ENCODE measurements at regions not wholly inside any gene's neighbourhood (a gene's known extent, or its start where the extent isn't known, plus 50 kb on each side); places are given as distances from the start of the nearest gene placed in this dataset.
A peak's percentile ranks its signal among the peaks of the same experiment; 100 is the strongest.
"Not testable (repeated sequence)": the region's sequence is repeated elsewhere in the genome, so short reads cannot be mapped to it uniquely, and the experiment has no call there.

DNA sequence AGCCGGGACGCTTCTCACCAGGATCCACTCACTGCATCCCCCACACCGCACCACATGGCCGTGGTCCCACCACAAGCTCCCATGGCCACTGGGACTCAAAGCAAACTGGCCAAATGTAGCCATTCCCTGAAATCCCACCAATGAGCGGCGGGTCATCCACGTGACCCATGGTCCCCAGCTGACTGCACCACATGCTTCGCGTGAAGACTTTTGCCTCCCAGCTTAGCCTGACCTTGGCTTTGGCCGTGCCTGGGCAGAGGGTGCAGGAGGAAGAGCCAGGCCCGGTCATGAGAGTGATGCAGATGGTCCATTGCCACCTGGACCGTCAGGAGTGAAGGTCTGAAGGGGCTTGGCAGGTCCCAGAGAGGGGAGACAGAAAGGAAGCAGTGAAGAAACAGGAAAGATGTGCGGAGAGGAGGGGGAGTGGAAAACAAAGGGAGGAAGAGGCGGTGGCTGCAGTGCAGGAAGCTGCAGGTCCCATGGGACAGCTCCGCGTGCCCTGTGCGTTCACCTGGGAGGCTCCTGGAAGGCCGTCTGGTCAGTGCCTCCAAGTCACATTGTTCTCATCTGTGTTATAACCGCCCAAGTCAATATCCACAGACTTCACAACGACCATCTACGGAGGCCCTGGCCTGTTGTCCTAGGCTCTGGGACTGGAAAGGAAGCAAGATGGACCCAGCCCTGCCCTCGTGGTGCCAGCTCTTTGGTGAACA, 167.8 kb upstream of the AJAP1 start:
- DNase-seq (ENCODE audit: low spot score), result no peak

DNA sequence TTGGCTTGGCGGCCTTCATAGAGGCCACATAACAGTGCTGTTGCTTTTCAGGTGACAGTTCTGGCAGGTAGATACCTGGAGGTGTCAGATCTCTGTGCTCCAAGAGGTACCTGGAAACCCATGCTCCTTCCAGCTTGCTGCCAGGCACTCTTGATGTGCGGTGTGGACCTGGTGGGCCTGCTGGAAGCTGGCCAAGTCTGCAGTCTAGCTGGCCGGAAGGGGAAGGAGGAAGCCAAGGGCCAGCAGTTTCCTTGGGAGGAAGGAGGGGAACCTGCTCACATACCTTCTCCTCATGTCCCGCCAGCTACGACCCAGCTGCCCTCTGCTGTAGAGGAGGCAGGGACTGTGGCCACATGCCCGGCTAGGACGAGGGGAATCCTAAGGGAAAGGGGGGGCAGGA, 166.4 kb upstream of the AJAP1 start:
- no peak for DNase-seq (ENCODE audit: low spot score)

DNA sequence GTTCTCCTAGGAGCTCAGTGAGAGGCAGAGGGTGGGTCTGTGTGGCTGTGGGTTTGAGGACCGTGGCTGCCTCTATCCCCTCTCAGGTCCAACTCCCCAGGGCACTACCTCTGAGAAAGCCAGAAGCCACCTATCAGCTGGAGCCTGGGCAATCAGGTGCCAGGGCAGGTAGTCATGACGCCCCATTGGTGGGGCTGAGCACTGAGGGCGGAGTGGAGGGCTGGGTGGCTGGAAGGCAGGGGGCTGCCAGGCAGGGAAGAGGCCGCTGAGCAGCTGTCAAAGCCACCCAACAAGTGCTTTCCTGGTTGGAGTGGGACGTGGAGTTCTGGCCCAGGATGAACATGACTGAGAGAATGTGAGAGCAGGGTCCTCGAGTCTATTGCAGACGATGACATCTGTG, 164.9 kb upstream of the AJAP1 start:
- DNase-seq (ENCODE audit: low spot score), result no peak

DNA sequence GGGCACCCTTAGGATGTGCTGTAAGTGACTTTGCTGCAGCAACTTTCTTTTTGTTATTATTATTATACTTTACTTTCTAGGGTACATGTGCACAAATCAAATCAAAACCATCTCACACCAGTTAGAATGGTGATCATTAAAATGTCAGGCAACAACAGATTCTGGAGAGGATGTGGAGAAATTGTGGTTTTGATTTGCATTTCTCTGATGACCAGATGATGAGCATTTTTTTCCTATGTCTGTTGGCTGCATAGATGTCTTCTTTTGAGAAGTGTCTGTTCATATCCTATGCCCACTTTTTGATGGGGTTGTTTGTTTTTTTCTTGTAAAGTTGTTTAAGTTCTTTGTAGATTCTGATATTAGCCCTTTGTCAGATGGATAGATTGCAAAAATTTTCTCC, 164.4 kb upstream of the AJAP1 start:
- DNase-seq (ENCODE audit: low spot score), result not testable (repeated sequence)

DNA sequence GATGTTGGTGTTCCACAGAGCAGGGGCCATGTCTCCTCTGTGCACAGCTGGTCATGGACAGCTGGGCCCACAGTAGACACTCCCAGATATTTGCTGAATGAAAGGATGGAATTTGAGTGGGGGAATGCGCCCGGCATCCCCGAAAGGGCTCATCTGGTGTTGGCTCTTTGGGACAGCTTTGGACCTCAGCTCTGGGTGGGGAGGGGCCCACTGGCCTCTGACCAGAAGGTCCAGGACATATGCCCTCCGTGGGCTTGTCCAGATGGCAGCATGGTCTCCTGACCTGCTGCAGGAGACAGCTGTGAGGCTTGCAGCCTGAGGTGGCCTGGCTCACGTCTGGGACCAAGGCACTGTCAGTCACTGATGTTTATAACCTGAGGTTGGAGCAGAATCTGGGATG, 160.4 kb upstream of the AJAP1 start:
- DNase-seq (ENCODE audit: low spot score), result no peak

DNA sequence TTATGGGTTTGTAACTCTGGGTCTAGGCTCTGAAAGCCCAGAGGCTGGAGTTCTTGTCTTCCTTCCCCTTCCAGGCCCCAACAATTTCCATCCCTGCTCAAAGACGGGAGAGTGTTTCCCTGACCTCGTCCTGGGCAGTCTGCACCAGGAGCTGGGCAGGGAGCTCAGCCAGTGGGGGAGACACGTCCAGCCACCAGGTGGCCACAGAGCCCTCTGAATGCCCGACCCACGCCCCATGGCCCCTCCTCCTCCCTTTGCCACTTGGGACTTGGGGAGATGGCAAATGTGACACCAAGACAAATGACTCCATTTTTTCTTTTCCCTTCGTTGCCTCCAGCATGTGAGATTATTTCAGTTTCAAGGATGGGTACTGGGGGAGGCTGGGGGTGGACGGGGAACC, 159.9 kb upstream of the AJAP1 start:
- no peak for DNase-seq (ENCODE audit: low spot score)

DNA sequence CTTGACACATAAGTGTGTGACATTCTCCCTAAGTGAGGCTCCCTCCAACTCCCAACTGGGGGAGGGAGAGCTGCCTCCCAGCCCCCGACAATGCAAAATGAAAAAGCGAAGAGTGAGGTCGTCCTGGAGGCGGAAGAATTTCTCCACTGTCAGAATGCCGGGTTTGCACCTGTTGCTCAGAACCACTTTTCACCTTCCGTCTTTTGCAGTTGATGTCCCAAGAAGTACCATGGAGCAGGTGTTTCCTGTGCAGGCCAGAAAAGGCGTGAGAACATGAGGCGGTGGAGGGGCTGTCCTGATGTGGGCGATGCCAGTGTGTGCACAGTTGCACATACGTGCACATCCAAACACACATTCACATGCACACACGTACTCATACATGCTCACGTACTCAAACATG, 158.6 kb upstream of the AJAP1 start:
- DNase-seq (ENCODE audit: low spot score), result no peak

DNA sequence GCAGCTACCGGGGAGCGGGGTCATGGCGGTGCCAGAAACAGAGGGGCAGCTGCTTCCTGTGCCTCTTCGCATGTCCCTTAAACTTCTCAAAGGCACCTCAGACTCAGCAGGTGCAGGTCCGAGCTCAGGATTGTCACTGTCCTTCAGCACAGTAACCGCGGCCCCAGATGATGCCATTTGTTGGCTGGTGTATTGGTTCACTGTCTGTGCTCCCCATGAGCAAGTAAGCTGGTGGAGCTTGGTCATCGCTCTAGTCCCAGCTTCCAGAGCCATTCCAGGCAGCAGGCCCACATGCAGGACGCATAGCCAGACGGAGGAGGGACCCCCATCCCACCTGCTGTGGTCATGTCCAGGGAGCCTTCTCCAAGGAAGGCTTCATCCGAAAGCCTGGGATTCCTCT, 154.0 kb upstream of the AJAP1 start:
- DNase-seq (ENCODE audit: low spot score), result no peak

DNA sequence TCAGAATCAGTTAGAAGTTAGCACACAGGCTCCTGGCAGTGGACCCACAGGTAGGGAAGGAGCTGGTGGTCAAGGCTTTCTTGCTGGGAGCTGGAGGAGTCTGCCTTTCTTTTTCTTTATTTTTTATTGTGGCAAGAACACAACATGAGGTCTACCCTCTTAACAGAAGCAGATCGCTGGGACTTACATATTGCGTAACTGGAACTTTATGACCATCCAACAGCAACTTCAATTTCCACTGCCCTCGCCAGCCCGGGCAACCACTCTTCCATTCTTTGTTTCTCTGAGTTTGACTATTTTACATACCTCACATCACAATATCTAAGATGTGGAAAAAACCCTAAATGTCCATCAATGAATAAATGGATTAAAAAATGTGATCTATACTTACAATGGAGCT, 147.8 kb upstream of the AJAP1 start:
- no peak for DNase-seq (ENCODE audit: low spot score)

DNA sequence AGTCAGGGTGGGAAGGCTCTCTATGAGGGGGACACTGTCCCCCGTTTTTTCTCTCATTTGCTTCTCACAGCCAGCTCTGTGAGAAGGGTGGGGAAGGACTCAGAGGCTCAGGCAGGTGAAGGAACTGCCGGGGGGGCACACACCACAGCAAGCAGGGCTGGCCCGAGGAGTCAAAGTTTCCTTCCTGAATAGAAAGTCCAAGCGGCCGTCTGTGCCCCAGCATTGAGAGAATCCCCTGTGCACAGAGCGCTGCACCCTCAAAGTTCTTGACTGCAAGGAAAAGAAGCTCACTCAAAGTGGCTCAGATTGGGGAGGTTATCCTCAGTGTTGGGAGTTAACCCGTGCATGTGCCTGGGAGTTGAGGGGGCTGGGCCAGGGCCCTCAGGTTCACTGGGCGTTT, 145.2 kb upstream of the AJAP1 start:
- DNase-seq (ENCODE audit: low spot score), result no peak

DNA sequence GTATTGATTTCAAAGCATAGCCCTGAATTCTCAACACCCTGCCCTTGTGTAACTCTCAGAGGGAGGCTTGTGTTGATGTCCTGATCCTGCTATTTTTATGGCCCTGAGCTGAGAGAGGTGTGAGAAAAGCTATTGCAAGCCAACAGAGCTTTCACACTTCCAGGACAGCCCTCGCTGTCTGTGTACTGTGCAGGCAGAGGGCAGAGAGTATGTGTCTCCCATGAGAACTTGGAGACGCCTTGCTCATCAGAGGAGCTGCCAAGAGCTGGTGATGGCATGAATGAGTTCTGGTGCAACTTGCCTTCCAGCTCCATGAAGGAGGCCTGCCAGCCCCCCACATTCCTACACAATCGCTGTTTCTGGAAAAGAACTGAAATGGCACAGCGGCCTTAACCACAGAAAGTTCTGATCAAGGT, 144.1 kb upstream of the AJAP1 start:
- no peak for DNase-seq (ENCODE audit: low spot score)

DNA sequence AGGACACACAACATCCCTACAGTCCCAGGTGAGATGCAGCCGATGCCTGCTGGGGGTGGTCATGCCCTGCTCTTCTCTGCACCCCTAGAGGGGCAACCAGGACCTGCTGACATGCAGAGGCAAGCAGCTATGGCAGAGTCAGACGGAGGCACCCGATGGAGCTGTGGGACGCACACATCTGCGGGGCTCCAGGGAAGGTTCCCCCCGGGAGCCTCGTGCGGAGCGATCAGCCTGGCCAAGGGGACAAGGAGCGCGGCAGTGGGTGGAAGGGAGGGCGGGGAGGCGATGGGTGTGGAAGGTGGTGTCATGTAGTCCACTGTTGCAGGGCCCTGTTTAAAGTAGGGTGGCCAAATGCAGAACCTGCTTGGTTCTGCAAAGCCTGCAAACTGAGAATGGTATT, 143.0 kb upstream of the AJAP1 start:
- DNase-seq (ENCODE audit: low spot score), result no peak

DNA sequence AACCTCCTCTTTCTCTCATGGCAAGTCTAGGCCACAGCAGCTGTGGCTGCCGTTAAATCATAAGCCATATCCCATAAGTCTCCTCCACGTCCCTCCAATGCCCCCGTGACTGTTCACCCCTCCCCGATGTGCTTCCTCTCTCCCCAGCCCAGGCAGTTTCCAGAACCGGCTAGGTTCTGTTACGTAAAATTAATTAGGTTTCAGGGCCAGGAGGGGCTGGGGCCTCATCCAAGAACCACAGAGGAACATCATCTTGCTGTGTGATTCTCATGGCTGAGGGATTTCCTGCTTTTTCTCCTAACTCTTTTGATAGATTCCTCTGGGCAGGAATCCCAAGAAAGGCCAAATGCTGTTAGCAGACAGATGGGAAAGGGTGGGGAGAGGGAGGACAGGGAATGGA, 141.8 kb upstream of the AJAP1 start:
- DNase-seq (ENCODE audit: low spot score), result no peak

DNA sequence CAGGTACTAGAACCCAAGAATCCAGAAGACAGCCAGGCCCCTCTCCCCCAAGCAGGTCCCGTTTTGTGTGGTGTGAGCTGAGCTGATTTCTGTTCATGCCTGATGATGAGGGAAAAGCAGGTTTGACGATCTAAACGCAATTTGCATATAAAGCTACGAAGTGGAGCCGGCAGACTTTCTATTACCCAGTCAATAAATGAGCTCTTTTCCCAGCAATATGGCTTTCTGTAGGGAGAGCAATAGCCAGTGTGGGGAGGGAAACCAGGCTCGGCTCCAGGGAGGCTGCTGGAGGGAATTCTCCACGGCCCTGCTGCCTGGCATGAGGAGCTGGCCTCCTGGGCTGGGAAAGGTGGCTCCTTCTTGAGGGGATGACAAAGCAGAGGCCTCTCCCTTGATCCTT, 140.7 kb upstream of the AJAP1 start:
- DNase-seq (ENCODE audit: low spot score), result no peak

DNA sequence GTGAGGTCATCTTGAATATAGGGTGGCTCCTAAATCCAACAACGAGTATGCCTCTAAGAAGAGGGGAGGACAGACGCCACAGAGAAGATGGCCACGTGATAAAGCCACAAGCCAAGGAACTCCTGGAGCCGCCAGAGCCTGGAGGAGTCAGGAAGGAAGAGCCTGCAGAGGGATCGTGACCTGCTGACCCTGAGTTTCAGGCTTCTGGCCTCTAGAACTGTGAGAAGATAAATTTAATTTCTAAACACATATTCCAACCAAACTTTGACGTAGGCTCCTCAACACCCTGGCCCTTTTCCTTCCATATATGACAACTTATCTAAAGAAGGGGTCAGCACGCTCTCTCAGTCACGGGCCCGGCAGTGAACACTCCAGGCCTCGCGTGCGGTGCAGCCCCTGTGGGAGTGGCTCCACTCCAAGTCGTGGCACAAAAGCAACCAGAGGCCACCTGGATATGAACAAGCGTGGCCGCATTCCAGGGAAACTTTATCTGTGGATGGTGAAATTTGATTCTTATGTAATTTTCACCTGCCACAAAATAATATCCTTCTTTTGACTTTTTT, 138.6 kb upstream of the AJAP1 start:
- no peak for DNase-seq (ENCODE audit: low spot score)

DNA sequence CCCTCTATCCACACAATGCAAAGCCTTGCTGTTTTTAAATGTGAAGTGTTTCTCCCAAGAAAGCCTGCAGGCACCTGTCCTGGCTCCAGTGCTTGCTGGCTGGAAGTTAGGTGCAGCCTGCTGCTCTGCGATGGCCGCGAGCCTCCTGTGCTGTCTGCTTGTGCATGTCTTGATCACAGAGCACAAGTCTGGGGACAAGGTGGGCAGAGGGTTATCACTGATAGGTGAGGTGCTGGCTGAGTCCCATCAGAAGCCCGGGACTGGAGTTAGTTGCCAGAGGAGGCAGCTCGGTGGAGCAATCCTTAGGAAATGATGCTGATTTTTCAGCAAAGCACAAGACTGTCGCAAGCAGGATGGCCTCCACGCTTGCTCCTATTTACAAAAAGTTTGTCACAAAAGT, 137.8 kb upstream of the AJAP1 start:
- DNase-seq (ENCODE audit: low spot score), result no peak

DNA sequence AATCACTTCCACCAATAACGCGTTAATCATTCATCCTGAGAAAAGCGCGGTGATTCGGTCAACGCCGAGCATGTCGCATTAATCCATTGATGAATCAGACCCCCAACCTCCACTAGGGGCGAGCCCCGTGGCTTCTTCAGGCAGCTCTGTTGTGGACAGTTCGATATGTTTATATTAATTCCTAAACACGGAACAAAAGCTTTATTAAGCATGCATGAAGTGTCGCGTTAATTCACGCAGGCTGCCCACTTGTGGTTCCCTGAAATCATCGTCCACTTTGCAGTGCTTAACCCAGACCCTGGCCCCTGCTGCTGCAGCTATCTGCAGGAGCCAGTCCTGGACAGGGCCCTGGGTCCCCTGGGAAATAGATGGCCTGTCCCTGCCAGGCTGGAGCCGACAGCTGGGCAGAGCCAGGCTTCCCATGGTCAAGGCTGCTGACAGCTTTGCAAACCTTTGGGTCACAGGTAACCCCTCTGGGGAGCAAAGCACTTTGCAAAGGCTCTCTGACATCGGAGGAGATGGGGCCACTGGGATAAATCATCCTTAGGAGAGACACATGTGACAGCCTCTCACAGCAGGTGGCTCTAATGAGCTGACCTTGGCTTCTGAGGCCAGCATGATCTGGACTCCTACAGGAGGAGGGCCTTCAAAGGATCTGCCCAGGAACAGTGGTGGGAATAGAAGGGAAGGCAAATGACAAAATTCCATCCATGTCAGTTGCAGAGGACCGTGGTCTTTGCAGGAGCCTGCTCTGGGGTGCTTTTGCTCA, 137.0 kb upstream of the AJAP1 start:
- DNase-seq (ENCODE audit: low spot score), result peak; percentile 35

DNA sequence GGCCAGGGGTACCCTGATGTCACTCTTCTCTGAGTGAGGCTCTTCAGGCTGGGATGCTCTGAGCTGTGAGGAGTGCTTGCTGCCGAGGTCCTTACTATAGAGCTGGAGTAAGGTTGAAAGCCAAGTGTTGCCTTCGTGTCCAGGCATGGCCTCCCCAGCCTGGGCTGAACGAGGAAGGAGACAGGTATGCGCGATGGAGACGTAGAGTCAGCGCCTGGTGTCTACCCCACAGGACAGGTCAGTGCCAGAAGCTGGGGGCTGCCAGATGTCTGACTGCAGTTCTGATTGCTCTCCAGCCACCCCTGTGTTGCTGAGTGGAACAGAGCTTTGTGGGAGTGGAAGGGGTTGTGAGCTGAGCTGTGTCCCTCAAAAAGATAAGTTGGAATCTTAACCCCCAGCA, 135.8 kb upstream of the AJAP1 start:
- peak; percentile 20 for DNase-seq (ENCODE audit: low spot score)

DNA sequence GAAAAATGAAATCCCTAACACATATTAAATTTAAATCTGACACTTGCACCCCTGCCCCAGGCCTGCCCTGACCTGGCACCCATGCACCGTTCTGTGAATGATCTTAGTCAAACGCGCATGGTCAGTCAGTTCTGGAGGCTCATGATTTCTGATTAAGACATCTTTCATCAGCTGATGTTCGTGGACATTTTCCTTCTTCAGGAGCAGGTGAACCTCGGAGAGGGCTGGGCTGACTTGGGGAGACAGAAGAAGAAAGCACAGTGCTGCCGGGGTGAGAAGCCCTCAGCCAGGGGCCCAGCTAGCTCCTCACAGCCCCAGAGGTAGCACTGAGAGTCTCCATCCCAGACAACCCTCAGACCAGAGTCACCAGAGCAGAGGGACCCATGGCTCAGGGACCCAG, 134.5 kb upstream of the AJAP1 start:
- peak; percentile 14 for DNase-seq (ENCODE audit: low spot score)

DNA sequence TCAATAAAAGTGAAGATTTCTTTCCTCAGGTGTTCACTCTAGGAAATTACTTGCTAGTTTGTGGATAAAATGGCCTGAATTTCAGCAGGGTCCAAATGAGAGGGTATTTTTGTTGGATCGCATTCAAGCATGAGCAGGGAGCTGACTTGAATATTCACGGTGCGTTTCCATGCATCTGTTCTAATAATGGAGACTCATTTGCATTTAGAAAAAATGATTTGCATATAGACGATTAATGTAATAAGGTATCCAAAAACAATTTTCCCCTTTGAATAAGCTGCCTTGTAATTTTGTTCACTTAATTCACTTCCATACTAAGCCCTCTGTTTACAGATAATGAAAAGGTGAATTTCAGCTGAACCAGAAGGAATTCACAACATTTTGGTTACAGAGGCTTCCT, 130.9 kb upstream of the AJAP1 start:
- no peak for DNase-seq (ENCODE audit: low spot score)

DNA sequence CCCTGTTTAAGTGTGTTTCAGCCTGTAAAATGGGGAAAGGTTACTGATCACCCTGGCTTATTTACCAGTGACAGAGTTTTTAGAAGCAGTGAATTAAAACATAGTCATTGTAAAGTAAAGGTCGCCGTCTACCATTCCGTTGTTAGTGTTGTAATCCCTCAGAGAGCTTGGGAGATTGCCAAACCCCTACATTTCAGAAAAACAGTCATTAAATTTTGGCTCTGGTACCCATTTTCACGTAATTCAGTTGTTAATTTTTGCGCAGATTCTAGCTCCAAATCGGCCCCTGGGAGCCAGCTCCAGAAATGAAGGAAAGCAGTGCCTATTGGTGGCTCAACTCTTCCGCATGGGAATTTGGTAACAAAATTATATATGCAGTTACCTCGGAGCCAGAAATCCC, 127.7 kb upstream of the AJAP1 start:
- DNase-seq (ENCODE audit: low spot score), result peak; percentile 3

DNA sequence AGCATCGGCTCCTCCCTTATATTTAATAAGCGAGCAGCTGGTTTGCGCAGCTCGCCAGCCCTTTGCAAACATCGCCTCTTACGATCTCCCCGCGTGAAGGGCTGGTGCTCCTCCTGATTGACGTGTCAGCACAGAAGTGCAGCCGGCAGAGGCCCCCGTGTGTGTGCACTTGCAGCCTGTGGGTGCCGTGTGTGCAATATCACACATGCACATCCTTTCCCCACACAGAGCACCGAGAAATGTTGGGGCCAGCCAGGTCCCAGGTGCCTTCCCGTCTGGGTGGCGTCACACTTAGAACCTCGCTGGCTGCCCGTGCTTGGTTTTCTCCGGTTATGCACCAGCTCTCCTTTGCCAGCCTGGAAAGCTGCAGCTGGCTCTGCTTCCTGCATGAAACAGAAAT, 126.6 kb upstream of the AJAP1 start:
- DNase-seq (ENCODE audit: low spot score), result peak; percentile 36

DNA sequence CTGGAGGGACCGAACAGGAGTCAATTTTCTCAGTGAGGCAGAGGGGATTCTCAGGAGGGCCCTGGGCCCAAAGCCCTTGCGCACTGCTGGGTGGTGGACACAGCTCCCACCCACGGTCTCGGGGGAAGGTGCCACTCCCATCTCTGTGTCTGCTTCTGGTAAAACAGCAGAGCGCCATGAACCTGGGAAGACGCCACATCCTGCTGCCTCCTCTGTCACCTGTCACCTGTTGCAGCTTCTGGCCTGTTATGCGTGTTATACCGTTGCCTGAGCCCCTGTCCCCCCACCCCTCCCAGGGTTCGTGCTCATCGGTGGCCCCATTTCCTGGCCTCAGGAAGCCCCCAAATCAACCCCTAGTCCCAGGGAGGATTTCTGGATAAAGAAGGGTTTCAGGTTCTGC, 125.8 kb upstream of the AJAP1 start:
- DNase-seq (ENCODE audit: low spot score), result peak; percentile 32
